Heart left ventricle (tissue), 13 donors: ENCODE measurements at regions not wholly inside any gene's neighbourhood (a gene's known extent, or its start where the extent isn't known, plus 50 kb on each side); places are given as distances from the start of the nearest gene placed in this dataset.

Experiments used
- POLR2A ChIP-seq, 2 donors: fragments of 450-650 bp; IDR thresholded peaks; one replicate each; pipeline ENCODE4 v1.6.1; 2017; ENCODE audit warnings: antibody characterized with exemption in 2 of 2, mild to moderate bottlenecking in 2 of 2, moderate library complexity in 2 of 2
- TF ChIP-seq, protein P1 (sequence below), 12 donors: fragments of 200-600 bp; sonication (generic) in 4 of 12; IDR thresholded peaks; one replicate each; pipeline versions ENCODE4 v1.5.0 to v1.8.0; 2018 to 2022; ENCODE audit warnings: antibody characterized with exemption in 12 of 12, mild to moderate bottlenecking in 5 of 12
- donor health status: ischemic (EF 13 %, LVEDD 7.1; RV severe dilation, severe dysfunction).
- donor health status: DM: no; HTN: yes; CAD: no.
- donor health status: DM: no; HTN: no; CAD: no.
- donor health status: ischemic (EF 25% LVEDD 6.9; RV normal size, moderate dysfunction).
- donor health status: ischemic (EF 25% LVEDD 5.7; RV mildly dilated, moderate dysfunction).
- donor health status: ischemic (EF 35%, LVEDD 5.7; RV mildly dilated, moderate dysfunction).
- donor health status: nonischemic (EF 11% LVEDD 7.7; RV severe dilation, severe dysfunction).
- donor health status: DM: yes; HTN: yes; CAD: no.
- donor health status: PGD.
- donor health status: ischemic (EF 29% LVEDD 5.4; RV normal size, mild dysfunction).
- donor health status: nonischemic (EF 23%, LVEDD 6.1; RV moderate dilation, normal function).

DNA sequence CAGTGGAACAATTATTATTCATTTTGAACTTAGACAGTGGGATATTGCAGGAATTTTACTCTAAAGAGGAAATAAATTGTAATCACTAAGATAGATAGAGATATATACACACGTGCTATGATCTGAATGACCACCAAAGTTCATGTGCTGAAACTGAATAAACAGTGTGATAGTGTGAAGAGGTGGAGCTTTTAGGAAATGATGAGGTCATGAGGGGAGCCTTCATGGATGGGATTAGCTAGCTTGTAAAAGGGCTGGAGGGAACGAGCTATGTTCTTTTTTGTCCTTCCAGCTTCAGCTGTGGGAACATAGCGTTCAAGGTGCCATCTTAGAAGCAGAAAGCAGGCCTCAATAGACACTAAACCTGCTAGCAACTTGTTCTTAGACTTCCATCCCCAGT lies 191.5 kb upstream of the LRIG3 start:
- TF ChIP-seq, protein P1, sequence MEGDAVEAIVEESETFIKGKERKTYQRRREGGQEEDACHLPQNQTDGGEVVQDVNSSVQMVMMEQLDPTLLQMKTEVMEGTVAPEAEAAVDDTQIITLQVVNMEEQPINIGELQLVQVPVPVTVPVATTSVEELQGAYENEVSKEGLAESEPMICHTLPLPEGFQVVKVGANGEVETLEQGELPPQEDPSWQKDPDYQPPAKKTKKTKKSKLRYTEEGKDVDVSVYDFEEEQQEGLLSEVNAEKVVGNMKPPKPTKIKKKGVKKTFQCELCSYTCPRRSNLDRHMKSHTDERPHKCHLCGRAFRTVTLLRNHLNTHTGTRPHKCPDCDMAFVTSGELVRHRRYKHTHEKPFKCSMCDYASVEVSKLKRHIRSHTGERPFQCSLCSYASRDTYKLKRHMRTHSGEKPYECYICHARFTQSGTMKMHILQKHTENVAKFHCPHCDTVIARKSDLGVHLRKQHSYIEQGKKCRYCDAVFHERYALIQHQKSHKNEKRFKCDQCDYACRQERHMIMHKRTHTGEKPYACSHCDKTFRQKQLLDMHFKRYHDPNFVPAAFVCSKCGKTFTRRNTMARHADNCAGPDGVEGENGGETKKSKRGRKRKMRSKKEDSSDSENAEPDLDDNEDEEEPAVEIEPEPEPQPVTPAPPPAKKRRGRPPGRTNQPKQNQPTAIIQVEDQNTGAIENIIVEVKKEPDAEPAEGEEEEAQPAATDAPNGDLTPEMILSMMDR (IDR thresholded peaks at IDR 0.05) = no peak
- no peak for TF ChIP-seq POLR2A (IDR thresholded peaks at IDR 0.05)
